Endothelial cell of umbilical vein (primary cell): ENCODE measurements at regions not wholly inside any gene's neighbourhood (a gene's known extent, or its start where the extent isn't known, plus 50 kb on each side); places are given as distances from the start of the nearest gene placed in this dataset.

Source experiments
- BruUV-seq: library from RNA; stranded (reverse); fragments of 400-500 nt; replicated peaks from 2 replicates; lab custom pipeline; 2021; lab: Mats Ljungman, UMichigan
- CTCF ChIA-PET: fragments of 300-600, 350-600 bp; sonication (Branson Sonifier 250); formaldehyde crosslinking; loops from one replicate; lab custom pipeline; 2021; ENCODE audit warnings: antibody characterized with exemption, inconsistent platforms; lab: Charles Lee
- POLR2A ChIA-PET: fragments of 300-600, 350-600 bp; sonication (Branson Sonifier 250); formaldehyde crosslinking; loops from one replicate; lab custom pipeline; 2021; ENCODE audit warnings: antibody characterized with exemption, inconsistent platforms; lab: Charles Lee
- DNase-seq: peaks from one replicate; pipeline ENCODE4 v3.0.0-alpha.2; 2011; ENCODE audit warnings: low read depth, low spot score
- FAIRE-seq: peaks from 2 replicates; lab custom pipeline; 2011; peaks lifted over from hg19 to GRCh38; lab: Jason Lieb, UNC
- H2AFZ ChIP-seq: 2 replicates; pipeline ENCODE4 v1.6.0; 2012; ENCODE audit warnings: low read depth, low read length, control low read depth, inconsistent platforms
- H3K27ac ChIP-seq: 2 replicates; pipeline ENCODE4 v1.5.1; 2011; ENCODE audit warnings: low read depth, mild to moderate bottlenecking, control low read depth, low read length, moderate library complexity; ENCODE audit not compliant: insufficient read depth
- H3K27me3 ChIP-seq, 2 experiments: 2 replicates each; pipeline versions ENCODE4 v1.6.0 to v1.6.1; 2011; ENCODE audit warnings: low read length in 2 of 2, mixed read lengths in 1 of 2; ENCODE audit not compliant: control insufficient read depth in 2 of 2, insufficient read depth in 2 of 2
- H3K36me3 ChIP-seq, 2 experiments: 2 replicates in 1 of 2; 3 replicates in 1 of 2; pipeline ENCODE4 v1.5.1; 2011; ENCODE audit warnings: low read length in 2 of 2, mild to moderate bottlenecking in 1 of 2, moderate library complexity in 1 of 2; ENCODE audit not compliant: control insufficient read depth in 2 of 2, insufficient read depth in 2 of 2; ENCODE audit errors: extremely low read depth in 1 of 2
- H3K4me1 ChIP-seq: 3 replicates; pipeline ENCODE4 v1.5.1; 2011; ENCODE audit warnings: mild to moderate bottlenecking, low read length; ENCODE audit not compliant: control insufficient read depth, insufficient read depth; ENCODE audit errors: extremely low read depth
- H3K4me2 ChIP-seq: 2 replicates; pipeline ENCODE4 v1.6.1; 2011; ENCODE audit warnings: low read length, control low read depth, mixed read lengths; ENCODE audit not compliant: insufficient read depth
- H3K4me3 ChIP-seq, 3 experiments: fragments of 200-600 bp in 1 of 3; sonication (generic), shearing (Covaris generic) in 1 of 3; replicated peaks in 1 of 3; 2 replicates each; pipeline ENCODE4 v1.5.1; 2011 to 2016; ENCODE audit warnings: control low read depth in 3 of 3, low read length in 3 of 3, mild to moderate bottlenecking in 2 of 3, inconsistent platforms in 1 of 3, low read depth in 1 of 3, moderate library complexity in 1 of 3; ENCODE audit not compliant: insufficient read depth in 1 of 3
- H3K79me2 ChIP-seq: 2 replicates; pipeline ENCODE4 v1.6.0; 2012; ENCODE audit warnings: low read length, inconsistent platforms; ENCODE audit not compliant: control insufficient read depth, insufficient read depth
- H3K9ac ChIP-seq: replicated peaks from 2 replicates; pipeline ENCODE3; 2011; ENCODE audit warnings: low read length, control low read depth; ENCODE audit not compliant: insufficient read depth; ENCODE audit errors: extremely low read depth
- H3K9me1 ChIP-seq: replicated peaks from 3 replicates; pipeline ENCODE4 v1.6.0; 2011; ENCODE audit warnings: mild to moderate bottlenecking, low read length; ENCODE audit not compliant: control insufficient read depth, insufficient read depth; ENCODE audit errors: extremely low read depth
- H3K9me3 ChIP-seq: replicated peaks from 2 replicates; pipeline ENCODE4 v1.5.1; 2012; ENCODE audit warnings: low read length, inconsistent platforms; ENCODE audit not compliant: control insufficient read depth, insufficient read depth
- H4K20me1 ChIP-seq: replicated peaks from 2 replicates; pipeline ENCODE3; 2011; ENCODE audit warnings: mild to moderate bottlenecking, low read length; ENCODE audit not compliant: control insufficient read depth, insufficient read depth; ENCODE audit errors: extremely low read depth
- FOS ChIP-seq: IDR thresholded peaks from 2 replicates; pipeline ENCODE4 v1.6.1; 2011; ENCODE audit warnings: mild to moderate bottlenecking, low read length, moderate library complexity, borderline replicate concordance; ENCODE audit not compliant: insufficient read depth
- GATA2 ChIP-seq: IDR thresholded peaks from 2 replicates; pipeline ENCODE4 v1.7.0; 2011; ENCODE audit warnings: low read depth, mild to moderate bottlenecking, moderate library complexity, mixed read lengths, low read length; ENCODE audit not compliant: insufficient read length, insufficient read depth
- POLR2AphosphoS5 ChIP-seq: IDR thresholded peaks from 2 replicates; pipeline ENCODE4 v1.6.1; 2012; ENCODE audit warnings: low read depth, mild to moderate bottlenecking, control low read depth, low read length, moderate library complexity; ENCODE audit not compliant: insufficient read depth
- dilution Hi-C: fragments of 300-500 bp; cut with MboI; formaldehyde crosslinking; loops from one replicate; pipeline ENCODE4 v1.15.0; 2019; ENCODE audit warnings: low sequenced_read_pairs; ENCODE audit not compliant: extremely low pct_ligation_motif_present
- intact Hi-C: fragments of 100-400 bp; cut with micrococcal nuclease; formaldehyde crosslinking; loops from one replicate; pipeline ENCODE4 v1.10.0; 2022
- TF ChIP-seq, protein P1 (sequence below), 2 donors: IDR thresholded peaks; 1 replicate in 1 of 2; 2 replicates in 1 of 2; pipeline ENCODE4 v1.5.1; 2011; ENCODE audit warnings: low read length in 2 of 2, mild to moderate bottlenecking in 2 of 2, moderate library complexity in 2 of 2, control low read depth in 1 of 2, inconsistent platforms in 1 of 2, low read depth in 1 of 2; ENCODE audit not compliant: insufficient read depth in 1 of 2; ENCODE audit errors: extremely low read depth in 1 of 2

DNA sequence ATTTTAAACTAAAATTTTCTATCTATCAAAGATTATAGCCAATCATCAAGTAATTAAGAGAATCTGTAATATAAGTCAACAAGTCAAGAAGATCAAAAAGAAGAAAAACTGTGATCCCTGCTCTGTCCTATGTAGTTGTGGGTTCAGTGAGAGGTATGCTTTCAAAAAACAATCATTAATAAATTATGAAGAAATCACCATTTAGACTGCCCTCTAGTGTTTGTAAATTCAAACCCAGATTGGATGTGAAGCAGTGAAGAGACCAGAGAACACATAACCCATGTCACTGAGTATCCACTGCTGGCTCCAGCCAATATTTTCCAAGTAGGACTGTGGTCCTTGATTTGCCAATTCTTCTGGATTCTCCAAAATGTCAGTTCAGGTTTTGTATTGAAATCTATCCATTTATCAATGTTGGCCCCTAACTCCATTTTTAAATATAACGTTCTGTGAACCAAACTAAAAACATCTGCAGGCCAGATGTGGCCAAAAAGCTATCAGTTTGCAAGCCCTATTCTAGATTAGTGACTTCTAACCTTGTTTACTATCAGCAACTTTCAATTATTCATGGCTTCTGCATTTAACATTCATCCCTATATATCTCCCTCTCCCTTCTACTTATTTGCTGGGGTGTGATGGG is 467.5 kb upstream of the CXADR start:
- intact Hi-C loops, result loop anchor here (2.0 kb wide), 2 partner anchors 103 to 591 kb away; no protein-coding TSS in a partner anchor
- FAIRE-seq (no peak), DNase-seq (peak; percentile 37)
- Histone ChIP-seq H3K9me1 (no peaks in the 10 kb centered on the region), H3K79me2 (no peaks in the 10 kb centered on the region), H3K4me1 (no peaks in the 10 kb centered on the region), H4K20me1 (no peaks in the 10 kb centered on the region), H3K4me3 (no peak overlapping the region), H3K27ac (no peak overlapping the region), H3K4me2 (no peak overlapping the region), H3K9ac (no peak overlapping the region), H2AFZ (no peak overlapping the region), H3K36me3 (no peaks in the 10 kb centered on the region), H3K27me3 (no peaks in the 10 kb centered on the region), H3K9me3 (no peaks in the 10 kb centered on the region)
- no TSS peak for BruUV-seq
- ChIA-PET CTCF (no interaction called here), POLR2A (no interaction called here)
- TF ChIP-seq FOS, result no peak
- TF ChIP-seq, protein P1, sequence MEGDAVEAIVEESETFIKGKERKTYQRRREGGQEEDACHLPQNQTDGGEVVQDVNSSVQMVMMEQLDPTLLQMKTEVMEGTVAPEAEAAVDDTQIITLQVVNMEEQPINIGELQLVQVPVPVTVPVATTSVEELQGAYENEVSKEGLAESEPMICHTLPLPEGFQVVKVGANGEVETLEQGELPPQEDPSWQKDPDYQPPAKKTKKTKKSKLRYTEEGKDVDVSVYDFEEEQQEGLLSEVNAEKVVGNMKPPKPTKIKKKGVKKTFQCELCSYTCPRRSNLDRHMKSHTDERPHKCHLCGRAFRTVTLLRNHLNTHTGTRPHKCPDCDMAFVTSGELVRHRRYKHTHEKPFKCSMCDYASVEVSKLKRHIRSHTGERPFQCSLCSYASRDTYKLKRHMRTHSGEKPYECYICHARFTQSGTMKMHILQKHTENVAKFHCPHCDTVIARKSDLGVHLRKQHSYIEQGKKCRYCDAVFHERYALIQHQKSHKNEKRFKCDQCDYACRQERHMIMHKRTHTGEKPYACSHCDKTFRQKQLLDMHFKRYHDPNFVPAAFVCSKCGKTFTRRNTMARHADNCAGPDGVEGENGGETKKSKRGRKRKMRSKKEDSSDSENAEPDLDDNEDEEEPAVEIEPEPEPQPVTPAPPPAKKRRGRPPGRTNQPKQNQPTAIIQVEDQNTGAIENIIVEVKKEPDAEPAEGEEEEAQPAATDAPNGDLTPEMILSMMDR (IDR thresholded peaks at IDR 0.05; ENCODE audit: extremely low read depth in 1 of 2, insufficient read depth in 1 of 2, low read depth in 1 of 2, low read length in 2 of 2), result peak; percentile 40 to 41
- dilution Hi-C loops, result no loop called here

DNA sequence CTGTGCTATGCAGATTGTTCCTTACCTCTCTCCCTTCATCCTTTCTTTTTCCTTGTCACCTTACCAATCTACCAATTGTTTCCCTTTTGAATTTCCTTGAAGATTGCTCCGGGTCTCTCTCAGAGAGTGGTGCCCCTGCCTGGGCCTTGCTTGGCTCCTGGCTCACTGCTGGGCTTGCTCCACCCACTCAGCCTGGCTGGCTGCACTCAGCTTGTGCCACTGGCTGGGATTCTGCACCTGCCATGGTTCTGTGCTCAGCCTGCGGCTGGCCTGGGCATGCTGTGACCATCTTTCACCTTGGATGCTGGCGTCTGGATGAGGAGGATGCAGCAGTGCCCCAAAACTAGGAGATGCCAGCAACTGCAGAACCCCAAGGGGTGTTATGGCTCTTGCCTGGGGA is 463.9 kb upstream of the CXADR start:
- no peaks in the 10 kb centered on the region for H3K36me3 ChIP-seq
- H3K4me2 ChIP-seq, result no peak overlapping the region
- no peak for TF ChIP-seq POLR2AphosphoS5
- TF ChIP-seq GATA2, result no peak
- no peak overlapping the region for H2AFZ ChIP-seq
- ChIA-PET POLR2A (no interaction called here), CTCF (no interaction called here)
- dilution Hi-C loops (no loop called here), intact Hi-C loops (no loop called here)
- DNase-seq, result no peak
- no TSS peak for BruUV-seq
- no peak overlapping the region for H3K27ac ChIP-seq
- H3K4me3 ChIP-seq, result no peak overlapping the region
- no peaks in the 10 kb centered on the region for H4K20me1 ChIP-seq
- H3K79me2 ChIP-seq, result no peaks in the 10 kb centered on the region
- H3K9ac ChIP-seq, result no peak overlapping the region
- no peaks in the 10 kb centered on the region for H3K4me1 ChIP-seq
- no peak for FAIRE-seq
- no peaks in the 10 kb centered on the region for H3K27me3 ChIP-seq
- no peaks in the 10 kb centered on the region for H3K9me3 ChIP-seq
- no peaks in the 10 kb centered on the region for H3K9me1 ChIP-seq
